Liver (tissue), 8 donors: ENCODE measurements at regions not wholly inside any gene's neighbourhood (a gene's known extent, or its start where the extent isn't known, plus 50 kb on each side); places are given as distances from the start of the nearest gene placed in this dataset.

Source experiments
- DNase-seq: peaks from one replicate; pipeline ENCODE4 v3.0.0-alpha.2; 2017; ENCODE audit warnings: low spot score
- H3K27ac ChIP-seq, 2 donors: one replicate each; pipeline ENCODE4 v1.7.0; 2013; ENCODE audit warnings: inconsistent platforms in 2 of 2, low read length in 2 of 2, control low read depth in 1 of 2, low read depth in 1 of 2, mild to moderate bottlenecking in 1 of 2
- H3K27me3 ChIP-seq, 4 donors: one replicate each; pipeline versions ENCODE4 v1.6.1 to v1.7.0; 2013; ENCODE audit warnings: low read length in 3 of 4, inconsistent platforms in 1 of 4, mild to moderate bottlenecking in 1 of 4, moderate library complexity in 1 of 4; ENCODE audit not compliant: control insufficient read depth in 4 of 4, insufficient read depth in 4 of 4
- H3K36me3 ChIP-seq, 4 donors: one replicate each; pipeline versions ENCODE4 v1.6.1 to v1.7.0; 2013; ENCODE audit warnings: low read length in 3 of 4, mild to moderate bottlenecking in 3 of 4, low read depth in 1 of 4, moderate library complexity in 1 of 4; ENCODE audit not compliant: control insufficient read depth in 4 of 4, insufficient read depth in 3 of 4
- H3K4me1 ChIP-seq, 4 donors: one replicate each; pipeline versions ENCODE4 v1.6.1 to v1.7.0; 2013; ENCODE audit warnings: low read length in 3 of 4, mild to moderate bottlenecking in 3 of 4, moderate library complexity in 1 of 4; ENCODE audit not compliant: control insufficient read depth in 4 of 4, insufficient read depth in 4 of 4
- H3K4me3 ChIP-seq, 3 donors: one replicate each; pipeline versions ENCODE4 v1.6.1 to v1.7.0; 2013; ENCODE audit warnings: low read length in 3 of 3, control low read depth in 1 of 3, low read depth in 1 of 3, mild to moderate bottlenecking in 1 of 3
- H3K9ac ChIP-seq, 2 donors: one replicate each; pipeline ENCODE4 v1.7.0; 2013; ENCODE audit warnings: low read length in 2 of 2, mild to moderate bottlenecking in 2 of 2, moderate library complexity in 2 of 2, control low read depth in 1 of 2, low read depth in 1 of 2
- H3K9me3 ChIP-seq, 4 donors: one replicate each; pipeline versions ENCODE4 v1.6.1 to v1.7.0; 2013; ENCODE audit warnings: low read length in 3 of 4; ENCODE audit not compliant: control insufficient read depth in 4 of 4
- CTCF ChIP-seq: fragments of 150-350 bp; IDR thresholded peaks from 2 replicates; pipeline ENCODE4 v1.5.1; 2017; ENCODE audit warnings: improper control_type of control experiment, low read depth, low read length; ENCODE audit not compliant: missing input control
- EGR1 ChIP-seq, 2 donors: IDR thresholded peaks; 2 replicates each; pipeline ENCODE4 v1.6.1; 2016 to 2018; ENCODE audit warnings: antibody characterized with exemption in 2 of 2, low read depth in 2 of 2
- FOXA1 ChIP-seq: IDR thresholded peaks from 2 replicates; pipeline ENCODE4 v1.6.1; 2016; ENCODE audit warnings: antibody characterized with exemption
- FOXA2 ChIP-seq: IDR thresholded peaks from 2 replicates; pipeline ENCODE4 v1.6.1; 2016; ENCODE audit warnings: antibody characterized with exemption
- GABPA ChIP-seq, 2 donors: IDR thresholded peaks in 1 of 2; conservative IDR thresholded peaks in 1 of 2; 2 replicates each; pipeline ENCODE4 v1.6.1; 2016; ENCODE audit warnings: antibody characterized with exemption in 2 of 2, mild to moderate bottlenecking in 1 of 2, moderate library complexity in 1 of 2
- HNF4A ChIP-seq, 2 donors: conservative IDR thresholded peaks; 2 replicates each; pipeline ENCODE4 v1.6.1; 2016; ENCODE audit warnings: antibody characterized with exemption in 2 of 2, mild to moderate bottlenecking in 2 of 2
- JUND ChIP-seq, 2 donors: IDR thresholded peaks; 2 replicates each; pipeline ENCODE4 v1.6.1; 2016; ENCODE audit warnings: antibody characterized with exemption in 2 of 2
- MAX ChIP-seq: IDR thresholded peaks from 2 replicates; pipeline ENCODE4 v1.6.1; 2016; ENCODE audit warnings: antibody characterized with exemption
- NR2F2 ChIP-seq: IDR thresholded peaks from 2 replicates; pipeline ENCODE4 v1.6.1; 2016; ENCODE audit warnings: antibody characterized with exemption
- REST ChIP-seq: IDR thresholded peaks from 2 replicates; pipeline ENCODE4 v1.6.1; 2016; ENCODE audit warnings: antibody characterized with exemption, mild to moderate bottlenecking
- SP1 ChIP-seq: IDR thresholded peaks from 2 replicates; pipeline ENCODE4 v1.6.1; 2018; ENCODE audit warnings: antibody characterized with exemption, mild to moderate bottlenecking
- TAF1 ChIP-seq: conservative IDR thresholded peaks from 2 replicates; pipeline ENCODE4 v1.6.1; 2016; ENCODE audit warnings: antibody characterized with exemption, mild to moderate bottlenecking
- YY1 ChIP-seq: IDR thresholded peaks from 2 replicates; pipeline ENCODE4 v1.6.1; 2016; ENCODE audit warnings: antibody characterized with exemption, mild to moderate bottlenecking
- ZBTB33 ChIP-seq: IDR thresholded peaks from 2 replicates; pipeline ENCODE4 v1.6.1; 2016; ENCODE audit warnings: antibody characterized with exemption
- WGBS: extraction: QIAGEN DNeasy Blood & Tissue Kit; methylation state at CpG from one replicate; pipeline ENCODE4 v1.1.7; 2013; 5-methylcytosine and 5-hydroxymethylcytosine counted together
- TF ChIP-seq, protein P1 (sequence below): IDR thresholded peaks from 2 replicates; pipeline ENCODE4 v1.6.1; 2016; ENCODE audit warnings: antibody characterized with exemption
- donor health status: healthy.
- donor health status: healthy.
- donor health status: healthy.
- donor health status: healthy.
- donor health status: healthy.

DNA sequence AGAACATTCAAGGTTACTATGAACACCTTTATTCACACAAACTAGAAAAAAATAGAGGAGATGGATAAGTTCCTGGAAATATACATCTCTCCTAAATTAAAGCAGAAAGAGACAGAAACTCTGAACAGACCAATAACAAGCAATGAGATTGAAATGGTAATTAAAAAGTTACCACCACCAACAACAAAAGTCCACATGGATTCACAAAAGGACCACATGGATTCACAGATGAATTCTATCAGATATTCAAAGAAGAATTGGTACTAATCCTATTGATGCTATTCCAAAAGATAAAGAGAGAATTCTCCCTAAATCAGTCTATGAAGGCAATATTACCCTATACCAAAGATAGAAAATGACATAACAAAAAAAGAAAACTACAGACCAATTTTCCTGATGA lies 518.9 kb downstream of the PRDM9 start:
- Histone ChIP-seq H3K4me3 (no peak overlapping the region), H3K27ac (no peak overlapping the region), H3K36me3 (no peaks in the 10 kb centered on the region), H3K9me3 (peaks cover 0 to 4% (median 1%) of the 10 kb centered on the region in 4 donors), H3K9ac (no peak overlapping the region), H3K27me3 (no peaks in the 10 kb centered on the region), H3K4me1 (no peaks in the 10 kb centered on the region)
- TF ChIP-seq MAX = no peak
- TF ChIP-seq JUND (IDR thresholded peaks at IDR 0.05) = no peak
- no peak for TF ChIP-seq TAF1
- TF ChIP-seq EGR1 (IDR thresholded peaks at IDR 0.05; ENCODE audit: low read depth in 2 of 2) = no peak
- no peak for TF ChIP-seq HNF4A (conservative IDR thresholded peaks at IDR 0.05)
- no peak for TF ChIP-seq FOXA2
- no peak for TF ChIP-seq FOXA1
- no peak for TF ChIP-seq YY1
- TF ChIP-seq, protein P1, sequence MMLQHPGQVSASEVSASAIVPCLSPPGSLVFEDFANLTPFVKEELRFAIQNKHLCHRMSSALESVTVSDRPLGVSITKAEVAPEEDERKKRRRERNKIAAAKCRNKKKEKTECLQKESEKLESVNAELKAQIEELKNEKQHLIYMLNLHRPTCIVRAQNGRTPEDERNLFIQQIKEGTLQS = no peak
- no peak for DNase-seq

DNA sequence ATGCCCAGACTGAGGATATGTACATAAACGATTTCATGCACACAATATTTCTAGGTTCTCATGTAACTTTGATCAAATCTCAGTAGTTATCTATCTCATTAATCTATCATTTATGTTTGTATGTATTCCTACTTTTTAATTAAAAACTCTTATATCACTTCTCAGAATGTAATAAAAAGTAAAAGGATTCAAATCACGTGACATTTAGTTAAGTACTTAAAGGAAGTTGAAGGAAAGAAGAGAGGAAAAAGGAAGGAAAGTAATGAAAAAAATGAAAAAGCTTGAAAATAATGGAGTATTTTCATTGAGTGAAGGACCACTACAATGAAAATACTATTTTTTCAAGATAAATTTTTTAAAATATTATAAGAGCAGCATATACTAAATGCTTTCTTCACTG lies 535.3 kb downstream of the PRDM9 start:
- H3K4me3 ChIP-seq = no peak overlapping the region
- TF ChIP-seq MAX (no peak), GABPA (IDR thresholded peaks at IDR 0.05 in 1 of 2, conservative IDR thresholded peaks at IDR 0.05 in 1 of 2) (no peak), HNF4A (conservative IDR thresholded peaks at IDR 0.05) (no peak), SP1 (no peak), FOXA1 (no peak), NR2F2 (no peak), REST (no peak)
- no peak overlapping the region for H3K9ac ChIP-seq
- no peak overlapping the region for H3K27ac ChIP-seq
- no peaks in the 10 kb centered on the region for H3K36me3 ChIP-seq
- H3K4me1 ChIP-seq = no peaks in the 10 kb centered on the region
- H3K27me3 ChIP-seq = no peaks in the 10 kb centered on the region
- no peak for DNase-seq
- 63% methylated on average over 2 of the region's 2 CpGs for WGBS
- no peaks in the 10 kb centered on the region for H3K9me3 ChIP-seq

DNA sequence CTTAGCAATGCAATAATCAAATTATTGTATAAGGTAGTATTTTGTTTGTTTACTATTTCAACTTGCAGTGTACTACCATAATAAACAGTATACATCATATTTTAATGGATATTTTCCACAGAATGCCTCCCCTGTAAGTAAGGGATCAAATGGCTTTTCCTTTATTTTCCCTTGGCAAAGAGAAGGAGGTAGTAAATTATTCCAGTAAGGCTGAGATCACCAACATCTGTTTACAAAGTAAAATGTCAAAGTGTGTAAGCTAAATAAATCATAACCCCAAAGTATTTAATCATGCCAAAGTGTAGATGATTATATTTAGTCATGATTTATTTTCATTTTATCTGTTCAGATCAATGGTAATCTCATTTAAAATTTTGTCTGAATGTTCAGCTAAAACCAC lies 537.6 kb downstream of the PRDM9 start:
- Histone ChIP-seq H3K27ac (no peak overlapping the region), H3K4me3 (no peak overlapping the region), H3K4me1 (no peaks in the 10 kb centered on the region), H3K9me3 (no peaks in the 10 kb centered on the region), H3K9ac (no peak overlapping the region), H3K36me3 (no peaks in the 10 kb centered on the region), H3K27me3 (no peaks in the 10 kb centered on the region)
- no peak for DNase-seq
- TF ChIP-seq EGR1 (IDR thresholded peaks at IDR 0.05; ENCODE audit: low read depth in 2 of 2) (no peak), FOXA1 (no peak), CTCF (no peak), ZBTB33 (no peak), REST (no peak), SP1 (no peak), TAF1 (no peak), HNF4A (conservative IDR thresholded peaks at IDR 0.05) (no peak), JUND (IDR thresholded peaks at IDR 0.05) (no peak)
- TF ChIP-seq, protein P1 = no peak
